Neuron (in vitro differentiated cells): ENCODE measurements at regions not wholly inside any gene's neighbourhood (a gene's known extent, or its start where the extent isn't known, plus 50 kb on each side); places are given as distances from the start of the nearest gene placed in this dataset.

Experiments used
- H2AFZ ChIP-seq: one replicate; pipeline ENCODE4 v1.6.1; 2013; ENCODE audit warnings: low read depth, mild to moderate bottlenecking, inconsistent platforms, low read length, moderate library complexity
- H3K27me3 ChIP-seq: one replicate; pipeline ENCODE4 v1.6.1; 2013; ENCODE audit warnings: low read length; ENCODE audit not compliant: insufficient read depth
- H3K36me3 ChIP-seq: one replicate; pipeline ENCODE4 v1.6.1; 2013; ENCODE audit warnings: low read length; ENCODE audit not compliant: insufficient read depth
- H3K4me1 ChIP-seq: one replicate; pipeline ENCODE4 v1.6.1; 2013; ENCODE audit warnings: low read length; ENCODE audit not compliant: insufficient read depth
- H3K4me3 ChIP-seq: 2 replicates; pipeline ENCODE4 v1.5.1; 2013; ENCODE audit warnings: mild to moderate bottlenecking, low read length, moderate library complexity
- H3K9me3 ChIP-seq: one replicate; pipeline ENCODE4 v1.6.1; 2013; ENCODE audit warnings: low read length

- H3K4me1 ChIP-seq, result no peaks in the 10 kb centered on the region
- H2AFZ ChIP-seq, result no peak overlapping the region
- no peaks in the 10 kb centered on the region for H3K36me3 ChIP-seq
- no peaks in the 10 kb centered on the region for H3K27me3 ChIP-seq
- no peak overlapping the region for H3K4me3 ChIP-seq
- H3K9me3 ChIP-seq, result no peaks in the 10 kb centered on the region
These were observed 58.1 kb downstream of the NPAP1 start for GRCh38 chr15:24733659-24734058.

GRCh38 chr15:24734396-24734795 is 58.8 kb downstream of the NPAP1 start:
- Histone ChIP-seq H3K4me1 (no peaks in the 10 kb centered on the region), H3K4me3 (no peak overlapping the region), H3K9me3 (no peaks in the 10 kb centered on the region), H3K27me3 (no peaks in the 10 kb centered on the region), H3K36me3 (no peaks in the 10 kb centered on the region), H2AFZ (no peak overlapping the region)

GRCh38 chr15:24745290-24745689 is 69.7 kb downstream of the NPAP1 start:
- Histone ChIP-seq H3K9me3 (no peaks in the 10 kb centered on the region), H3K27me3 (no peaks in the 10 kb centered on the region), H2AFZ (no peak overlapping the region), H3K4me1 (peaks cover 5% of the 10 kb centered on the region), H3K4me3 (no peak overlapping the region), H3K36me3 (no peaks in the 10 kb centered on the region)

DNA sequence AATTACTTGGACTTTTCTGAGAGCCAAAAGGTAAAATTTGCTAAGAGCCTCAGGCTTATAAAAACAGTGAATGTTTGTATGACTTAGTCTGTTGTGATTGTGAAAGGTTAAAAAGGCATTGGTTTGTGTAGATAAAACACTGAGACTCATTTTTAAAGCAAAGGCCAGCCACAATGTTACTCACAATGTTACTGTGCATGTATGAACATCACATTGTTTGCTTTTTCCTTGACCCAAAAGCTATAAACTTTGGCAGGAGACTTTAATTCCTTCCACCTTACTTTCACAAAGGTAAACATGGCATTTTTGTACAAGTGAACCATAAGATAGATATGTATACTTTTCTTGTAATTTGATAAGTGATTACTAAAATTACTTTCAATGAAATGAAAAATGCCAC is 70.5 kb downstream of the NPAP1 start:
- H2AFZ ChIP-seq, result no peak overlapping the region
- no peaks in the 10 kb centered on the region for H3K36me3 ChIP-seq
- H3K4me1 ChIP-seq, result peaks cover 5% of the 10 kb centered on the region
- no peaks in the 10 kb centered on the region for H3K9me3 ChIP-seq
- no peak overlapping the region for H3K4me3 ChIP-seq
- H3K27me3 ChIP-seq, result no peaks in the 10 kb centered on the region

DNA sequence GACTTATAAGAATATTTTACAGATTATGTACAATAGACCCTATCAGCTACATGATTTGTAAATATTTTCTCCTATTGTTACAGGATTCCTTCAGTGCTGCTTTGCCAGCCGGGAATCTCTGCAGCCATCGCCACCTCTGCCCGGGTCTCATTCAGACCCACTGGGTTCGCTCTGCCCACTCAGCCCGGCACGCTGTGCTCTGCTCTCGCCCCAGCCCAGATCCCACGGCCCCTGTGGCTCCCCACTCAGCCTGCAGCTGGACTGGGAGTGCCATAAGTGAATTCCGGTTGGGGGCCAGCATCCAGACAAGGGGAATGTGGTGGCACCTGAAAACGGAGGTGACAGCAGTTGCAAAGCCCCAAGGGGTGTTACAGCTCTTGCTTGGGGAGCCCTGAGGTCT is 71.8 kb downstream of the NPAP1 start:
- no peak overlapping the region for H3K4me3 ChIP-seq
- peaks cover 5% of the 10 kb centered on the region for H3K4me1 ChIP-seq
- H2AFZ ChIP-seq, result no peak overlapping the region
- no peaks in the 10 kb centered on the region for H3K36me3 ChIP-seq
- H3K9me3 ChIP-seq, result no peaks in the 10 kb centered on the region
- no peaks in the 10 kb centered on the region for H3K27me3 ChIP-seq

GRCh38 chr15:24748812-24749439 is 73.4 kb downstream of the NPAP1 start:
- Histone ChIP-seq H3K27me3 (no peaks in the 10 kb centered on the region), H3K9me3 (no peaks in the 10 kb centered on the region), H3K4me3 (no peak overlapping the region), H3K4me1 (peaks cover 12% of the 10 kb centered on the region), H2AFZ (no peak overlapping the region), H3K36me3 (no peaks in the 10 kb centered on the region)

- H3K9me3 ChIP-seq, result no peaks in the 10 kb centered on the region
These were observed 76.8 kb downstream of the NPAP1 start for GRCh38 chr15:24752354-24752753.

DNA sequence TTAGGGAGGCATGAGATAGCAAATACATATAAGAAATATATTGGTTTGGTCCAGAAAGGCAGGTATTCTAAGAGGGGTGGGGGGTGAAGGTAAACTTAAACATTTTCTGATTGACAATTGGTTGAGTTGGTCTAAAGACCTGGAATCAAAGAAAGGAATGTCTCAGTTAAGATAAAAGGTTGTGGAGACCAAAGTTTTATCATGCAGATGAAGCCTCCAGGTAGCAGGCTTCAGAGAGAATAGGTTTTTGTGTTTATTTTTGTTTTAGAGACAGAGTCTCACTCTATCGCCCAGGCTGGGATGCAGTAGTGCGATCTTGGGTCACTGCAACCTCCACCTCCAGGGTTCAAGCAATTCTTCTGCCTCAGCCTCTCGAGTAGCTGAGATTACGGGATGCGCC is 80.5 kb downstream of the NPAP1 start:
- Histone ChIP-seq H3K27me3 (no peaks in the 10 kb centered on the region), H3K36me3 (no peaks in the 10 kb centered on the region), H2AFZ (no peak overlapping the region), H3K4me3 (no peak overlapping the region), H3K9me3 (no peaks in the 10 kb centered on the region), H3K4me1 (peaks cover 7% of the 10 kb centered on the region)

More at GRCh38 chr15:24752354-24752753, 76.8 kb downstream of the NPAP1 start:
- Histone ChIP-seq H3K4me3 (no peak overlapping the region), H3K4me1 (peaks cover 7% of the 10 kb centered on the region), H3K27me3 (no peaks in the 10 kb centered on the region), H2AFZ (no peak overlapping the region), H3K36me3 (no peaks in the 10 kb centered on the region)

GRCh38 chr15:24760066-24760465 is 84.5 kb downstream of the NPAP1 start:
- Histone ChIP-seq H3K27me3 (no peaks in the 10 kb centered on the region), H3K4me3 (no peak overlapping the region), H3K9me3 (no peaks in the 10 kb centered on the region), H2AFZ (no peak overlapping the region), H3K36me3 (no peaks in the 10 kb centered on the region), H3K4me1 (no peaks in the 10 kb centered on the region)

GRCh38 chr15:24761704-24762302 is 86.2 kb downstream of the NPAP1 start:
- Histone ChIP-seq H3K36me3 (no peaks in the 10 kb centered on the region), H3K27me3 (no peaks in the 10 kb centered on the region), H3K9me3 (no peaks in the 10 kb centered on the region), H2AFZ (no peak overlapping the region), H3K4me1 (no peaks in the 10 kb centered on the region), H3K4me3 (no peak overlapping the region)

GRCh38 chr15:24763891-24764290 is 88.3 kb downstream of the NPAP1 start:
- H3K27me3 ChIP-seq, result no peaks in the 10 kb centered on the region
- H2AFZ ChIP-seq, result no peak overlapping the region
- H3K9me3 ChIP-seq, result no peaks in the 10 kb centered on the region
- H3K4me3 ChIP-seq, result no peak overlapping the region
- H3K36me3 ChIP-seq, result no peaks in the 10 kb centered on the region
- H3K4me1 ChIP-seq, result no peaks in the 10 kb centered on the region

DNA sequence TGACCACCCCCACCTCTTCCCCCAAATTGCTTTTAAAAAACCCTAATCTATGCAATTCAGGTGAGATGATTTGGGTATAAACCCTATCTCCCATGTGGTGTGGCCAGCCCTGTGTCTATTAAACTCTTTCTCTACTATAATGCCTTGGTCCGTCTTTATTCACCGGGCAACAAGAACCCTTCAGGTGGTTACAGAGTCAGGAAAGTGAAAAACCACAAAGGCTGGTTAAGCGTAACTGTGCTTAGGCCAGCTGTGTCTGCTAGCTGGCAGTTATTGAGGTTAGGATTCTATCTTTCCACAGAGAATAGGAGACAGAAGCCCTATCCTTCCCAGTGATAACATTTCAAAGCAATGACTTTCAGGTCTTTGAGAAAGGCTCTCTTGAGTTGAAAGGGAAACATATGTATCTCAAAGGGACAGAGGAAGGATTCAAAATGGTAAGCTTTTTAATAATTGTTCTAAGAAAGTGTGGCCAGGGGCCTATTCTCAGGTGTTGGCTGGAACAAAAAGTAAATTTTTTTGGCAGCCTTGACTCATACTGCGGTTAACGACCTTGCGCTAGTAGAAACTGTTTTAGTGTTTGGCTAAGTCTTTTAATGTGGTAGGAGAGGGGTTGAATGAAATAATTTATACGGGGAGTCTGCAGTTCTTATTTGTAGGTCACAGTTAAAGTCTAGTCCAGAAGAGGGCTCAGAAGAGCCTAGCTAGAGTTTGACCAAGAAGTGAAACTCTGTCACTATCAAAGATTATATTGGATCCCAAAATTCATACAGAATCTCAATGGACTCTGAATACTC is 89.0 kb downstream of the NPAP1 start:
- H3K9me3 ChIP-seq, result no peaks in the 10 kb centered on the region
- no peak overlapping the region for H3K4me3 ChIP-seq
- no peak overlapping the region for H2AFZ ChIP-seq
- no peaks in the 10 kb centered on the region for H3K4me1 ChIP-seq
- no peaks in the 10 kb centered on the region for H3K36me3 ChIP-seq
- no peaks in the 10 kb centered on the region for H3K27me3 ChIP-seq

DNA sequence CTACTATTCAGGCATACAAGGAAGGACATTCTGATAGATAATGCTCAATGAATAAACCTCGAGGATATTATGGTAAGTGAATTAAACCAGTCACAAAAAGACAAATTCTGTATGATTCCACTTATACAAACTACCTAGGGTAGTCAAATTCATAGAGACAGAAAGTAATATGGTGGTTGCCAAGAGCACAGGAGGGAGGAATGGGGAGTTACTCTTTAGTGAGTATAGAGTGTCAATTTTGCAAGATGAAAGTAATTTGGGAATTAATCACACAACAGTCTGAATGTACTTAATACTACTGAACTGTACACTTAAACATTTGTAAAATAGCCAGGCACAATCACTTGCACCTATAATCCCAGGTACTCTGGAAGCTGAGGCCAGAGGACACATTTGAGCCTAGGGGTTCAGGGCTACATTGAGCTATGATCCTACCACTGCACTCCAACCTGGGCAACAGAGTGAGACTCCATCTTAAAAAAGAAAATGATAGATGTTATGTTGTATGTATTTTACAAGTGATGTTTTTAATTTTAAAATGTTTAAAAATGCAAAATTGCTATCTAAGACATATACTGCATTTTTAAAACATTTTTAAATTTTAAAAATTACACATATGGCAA is 91.0 kb downstream of the NPAP1 start:
- no peaks in the 10 kb centered on the region for H3K9me3 ChIP-seq
- H3K36me3 ChIP-seq, result no peaks in the 10 kb centered on the region
- no peaks in the 10 kb centered on the region for H3K4me1 ChIP-seq
- no peak overlapping the region for H2AFZ ChIP-seq
- H3K27me3 ChIP-seq, result no peaks in the 10 kb centered on the region
- H3K4me3 ChIP-seq, result no peak overlapping the region
